Heart left ventricle (tissue), 13 donors: ENCODE measurements at regions not wholly inside any gene's neighbourhood (a gene's known extent, or its start where the extent isn't known, plus 50 kb on each side); places are given as distances from the start of the nearest gene placed in this dataset.

Source experiments
- POLR2A ChIP-seq, 2 donors: fragments of 450-650 bp; IDR thresholded peaks; one replicate each; pipeline ENCODE4 v1.6.1; 2017; ENCODE audit warnings: antibody characterized with exemption in 2 of 2, mild to moderate bottlenecking in 2 of 2, moderate library complexity in 2 of 2
- TF ChIP-seq, protein P1 (sequence below), 12 donors: fragments of 200-600 bp; sonication (generic) in 4 of 12; IDR thresholded peaks; one replicate each; pipeline versions ENCODE4 v1.5.0 to v1.8.0; 2018 to 2022; ENCODE audit warnings: antibody characterized with exemption in 12 of 12, mild to moderate bottlenecking in 5 of 12
- donor health status: ischemic (EF 13 %, LVEDD 7.1; RV severe dilation, severe dysfunction).
- donor health status: DM: no; HTN: yes; CAD: no.
- donor health status: DM: no; HTN: no; CAD: no.
- donor health status: ischemic (EF 25% LVEDD 6.9; RV normal size, moderate dysfunction).
- donor health status: ischemic (EF 25% LVEDD 5.7; RV mildly dilated, moderate dysfunction).
- donor health status: ischemic (EF 35%, LVEDD 5.7; RV mildly dilated, moderate dysfunction).
- donor health status: nonischemic (EF 11% LVEDD 7.7; RV severe dilation, severe dysfunction).
- donor health status: DM: yes; HTN: yes; CAD: no.
- donor health status: PGD.
- donor health status: ischemic (EF 29% LVEDD 5.4; RV normal size, mild dysfunction).
- donor health status: nonischemic (EF 23%, LVEDD 6.1; RV moderate dilation, normal function).

DNA sequence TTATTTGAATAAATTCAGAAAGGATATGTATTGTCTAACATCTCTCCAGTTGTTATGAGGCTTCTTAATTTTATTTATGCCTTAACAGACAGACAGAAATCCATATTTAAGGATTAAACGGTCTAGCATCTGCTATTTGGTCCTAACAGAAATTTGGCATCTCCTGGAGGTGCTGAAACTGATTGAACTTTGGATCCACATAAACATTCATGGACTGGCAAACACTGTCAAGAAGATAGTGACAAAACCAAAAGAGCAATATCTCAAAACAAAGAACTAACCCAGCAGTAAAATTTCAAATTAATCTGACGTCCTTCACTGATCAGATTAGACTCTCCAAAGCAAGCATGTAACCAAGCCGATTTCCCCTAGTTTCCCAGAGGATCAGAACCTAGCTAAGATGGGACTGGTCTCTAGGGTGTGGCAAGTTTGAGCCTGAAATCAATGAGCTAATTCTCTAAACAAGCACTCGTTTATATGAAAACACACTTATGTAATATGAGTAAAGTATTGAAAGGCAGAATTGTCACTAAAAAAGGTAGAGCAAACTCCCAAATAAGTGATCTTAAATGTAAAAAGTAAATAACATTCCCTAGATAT, 139.5 kb downstream of the NOL4 start:
- TF ChIP-seq, protein P1, sequence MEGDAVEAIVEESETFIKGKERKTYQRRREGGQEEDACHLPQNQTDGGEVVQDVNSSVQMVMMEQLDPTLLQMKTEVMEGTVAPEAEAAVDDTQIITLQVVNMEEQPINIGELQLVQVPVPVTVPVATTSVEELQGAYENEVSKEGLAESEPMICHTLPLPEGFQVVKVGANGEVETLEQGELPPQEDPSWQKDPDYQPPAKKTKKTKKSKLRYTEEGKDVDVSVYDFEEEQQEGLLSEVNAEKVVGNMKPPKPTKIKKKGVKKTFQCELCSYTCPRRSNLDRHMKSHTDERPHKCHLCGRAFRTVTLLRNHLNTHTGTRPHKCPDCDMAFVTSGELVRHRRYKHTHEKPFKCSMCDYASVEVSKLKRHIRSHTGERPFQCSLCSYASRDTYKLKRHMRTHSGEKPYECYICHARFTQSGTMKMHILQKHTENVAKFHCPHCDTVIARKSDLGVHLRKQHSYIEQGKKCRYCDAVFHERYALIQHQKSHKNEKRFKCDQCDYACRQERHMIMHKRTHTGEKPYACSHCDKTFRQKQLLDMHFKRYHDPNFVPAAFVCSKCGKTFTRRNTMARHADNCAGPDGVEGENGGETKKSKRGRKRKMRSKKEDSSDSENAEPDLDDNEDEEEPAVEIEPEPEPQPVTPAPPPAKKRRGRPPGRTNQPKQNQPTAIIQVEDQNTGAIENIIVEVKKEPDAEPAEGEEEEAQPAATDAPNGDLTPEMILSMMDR (IDR thresholded peaks at IDR 0.05), result no peak
- no peak for TF ChIP-seq POLR2A (IDR thresholded peaks at IDR 0.05)
